ENCODE measurements at regions not wholly inside any gene's neighbourhood (a gene's known extent, or its start where the extent isn't known, plus 50 kb on each side); places are given as distances from the start of the nearest gene placed in this dataset.

DNA sequence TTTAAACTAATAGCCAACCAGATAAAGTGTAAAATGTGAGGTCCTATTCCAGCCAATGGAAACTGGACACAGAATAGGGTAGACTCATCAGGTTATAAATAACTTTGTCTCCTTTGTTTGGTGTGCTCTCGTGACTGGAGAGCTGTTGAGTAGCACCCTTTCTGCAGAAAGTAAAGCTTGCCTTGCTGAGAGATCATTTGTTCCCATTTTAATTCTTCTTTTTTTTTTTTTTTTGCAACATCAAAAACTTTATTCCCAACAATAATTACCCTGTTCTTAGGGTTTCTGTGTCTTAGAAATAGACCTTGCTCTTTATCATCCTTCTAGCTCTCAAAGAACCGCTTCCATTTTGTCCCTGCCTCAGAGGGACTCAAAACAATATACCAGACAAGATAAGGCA is 220.4 kb downstream of the FAM76B start (continued):
- TF ChIP-seq, protein P1, sequence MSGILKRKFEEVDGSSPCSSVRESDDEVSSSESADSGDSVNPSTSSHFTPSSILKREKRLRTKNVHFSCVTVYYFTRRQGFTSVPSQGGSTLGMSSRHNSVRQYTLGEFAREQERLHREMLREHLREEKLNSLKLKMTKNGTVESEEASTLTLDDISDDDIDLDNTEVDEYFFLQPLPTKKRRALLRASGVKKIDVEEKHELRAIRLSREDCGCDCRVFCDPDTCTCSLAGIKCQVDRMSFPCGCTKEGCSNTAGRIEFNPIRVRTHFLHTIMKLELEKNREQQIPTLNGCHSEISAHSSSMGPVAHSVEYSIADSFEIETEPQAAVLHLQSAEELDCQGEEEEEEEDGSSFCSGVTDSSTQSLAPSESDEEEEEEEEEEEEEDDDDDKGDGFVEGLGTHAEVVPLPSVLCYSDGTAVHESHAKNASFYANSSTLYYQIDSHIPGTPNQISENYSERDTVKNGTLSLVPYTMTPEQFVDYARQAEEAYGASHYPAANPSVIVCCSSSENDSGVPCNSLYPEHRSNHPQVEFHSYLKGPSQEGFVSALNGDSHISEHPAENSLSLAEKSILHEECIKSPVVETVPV (CRISPR knock-in tag; IDR thresholded peaks at IDR 0.05) = no peak
- no peak for TF ChIP-seq ZC3H10 (CRISPR knock-in tag; IDR thresholded peaks at IDR 0.05)
- TF ChIP-seq ZNF8 (CRISPR knock-in tag; IDR thresholded peaks at IDR 0.05) = no peak

DNA sequence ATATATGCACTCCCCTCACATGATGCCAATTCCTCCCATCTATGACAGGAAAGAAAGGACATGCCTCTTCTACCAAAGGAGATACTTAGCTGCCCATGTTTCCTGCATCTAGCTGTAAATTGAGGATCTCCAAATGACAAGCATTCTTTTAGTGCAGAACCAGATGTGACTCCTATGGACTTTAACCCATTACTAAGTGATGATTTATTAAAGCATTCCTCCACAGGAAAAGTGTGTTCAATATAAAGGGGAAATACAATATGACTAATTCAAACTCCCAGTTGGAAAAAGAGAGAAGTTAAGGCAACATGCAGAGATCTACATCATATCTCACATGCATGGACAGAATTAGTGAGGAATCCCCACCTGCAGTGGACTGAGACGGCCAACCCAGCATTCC is 221.3 kb downstream of the FAM76B start:
- TF ChIP-seq BACH2 (CRISPR knock-in tag; IDR thresholded peaks at IDR 0.05; ENCODE audit: borderline replicate concordance) (no peak), ZFP30 (CRISPR knock-in tag; IDR thresholded peaks at IDR 0.05) (no peak), ZFP3 (CRISPR knock-in tag; IDR thresholded peaks at IDR 0.05) (no peak), ZC3H10 (CRISPR knock-in tag; IDR thresholded peaks at IDR 0.05) (no peak), RARB (CRISPR knock-in tag; IDR thresholded peaks at IDR 0.05) (no peak)
- ATAC-seq = no peak

DNA sequence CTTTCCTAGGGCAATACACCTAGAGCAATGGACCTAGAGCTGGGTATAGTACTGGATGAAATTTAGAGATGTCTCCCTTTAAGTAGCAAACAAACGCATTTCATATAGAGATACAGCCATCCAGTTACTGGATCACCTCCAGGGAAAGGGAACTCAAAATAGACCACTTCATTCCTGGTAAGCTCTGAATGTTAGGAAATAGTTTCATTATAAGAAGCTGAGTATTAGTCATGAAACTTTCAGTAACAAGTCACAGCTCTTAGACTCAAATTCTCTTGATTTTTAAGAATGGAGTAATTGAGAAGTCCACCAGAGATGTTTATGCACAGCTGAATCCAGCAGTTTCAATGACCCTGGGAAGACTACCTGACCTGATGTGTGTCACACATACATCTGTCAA is 221.9 kb downstream of the FAM76B start:
- TF ChIP-seq ZFP3 (CRISPR knock-in tag; IDR thresholded peaks at IDR 0.05) (no peak), BACH2 (CRISPR knock-in tag; IDR thresholded peaks at IDR 0.05; ENCODE audit: borderline replicate concordance) (no peak), TCF4 (CRISPR knock-in tag; IDR thresholded peaks at IDR 0.05; ENCODE audit: borderline replicate concordance) (no peak), GLIS3 (CRISPR knock-in tag; IDR thresholded peaks at IDR 0.05) (no peak), RARB (CRISPR knock-in tag; IDR thresholded peaks at IDR 0.05) (no peak), ZNF8 (CRISPR knock-in tag; IDR thresholded peaks at IDR 0.05) (no peak), ZNF565 (CRISPR knock-in tag; conservative IDR thresholded peaks at IDR 0.05; ENCODE audit: low read depth) (no peak), TOX (CRISPR knock-in tag; IDR thresholded peaks at IDR 0.05; ENCODE audit: borderline replicate concordance) (no peak)
- TF ChIP-seq, protein P2, sequence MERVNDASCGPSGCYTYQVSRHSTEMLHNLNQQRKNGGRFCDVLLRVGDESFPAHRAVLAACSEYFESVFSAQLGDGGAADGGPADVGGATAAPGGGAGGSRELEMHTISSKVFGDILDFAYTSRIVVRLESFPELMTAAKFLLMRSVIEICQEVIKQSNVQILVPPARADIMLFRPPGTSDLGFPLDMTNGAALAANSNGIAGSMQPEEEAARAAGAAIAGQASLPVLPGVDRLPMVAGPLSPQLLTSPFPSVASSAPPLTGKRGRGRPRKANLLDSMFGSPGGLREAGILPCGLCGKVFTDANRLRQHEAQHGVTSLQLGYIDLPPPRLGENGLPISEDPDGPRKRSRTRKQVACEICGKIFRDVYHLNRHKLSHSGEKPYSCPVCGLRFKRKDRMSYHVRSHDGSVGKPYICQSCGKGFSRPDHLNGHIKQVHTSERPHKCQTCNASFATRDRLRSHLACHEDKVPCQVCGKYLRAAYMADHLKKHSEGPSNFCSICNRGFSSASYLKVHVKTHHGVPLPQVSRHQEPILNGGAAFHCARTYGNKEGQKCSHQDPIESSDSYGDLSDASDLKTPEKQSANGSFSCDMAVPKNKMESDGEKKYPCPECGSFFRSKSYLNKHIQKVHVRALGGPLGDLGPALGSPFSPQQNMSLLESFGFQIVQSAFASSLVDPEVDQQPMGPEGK (CRISPR knock-in tag; IDR thresholded peaks at IDR 0.05; ENCODE audit: borderline replicate concordance) = no peak
- TF ChIP-seq, protein P3, sequence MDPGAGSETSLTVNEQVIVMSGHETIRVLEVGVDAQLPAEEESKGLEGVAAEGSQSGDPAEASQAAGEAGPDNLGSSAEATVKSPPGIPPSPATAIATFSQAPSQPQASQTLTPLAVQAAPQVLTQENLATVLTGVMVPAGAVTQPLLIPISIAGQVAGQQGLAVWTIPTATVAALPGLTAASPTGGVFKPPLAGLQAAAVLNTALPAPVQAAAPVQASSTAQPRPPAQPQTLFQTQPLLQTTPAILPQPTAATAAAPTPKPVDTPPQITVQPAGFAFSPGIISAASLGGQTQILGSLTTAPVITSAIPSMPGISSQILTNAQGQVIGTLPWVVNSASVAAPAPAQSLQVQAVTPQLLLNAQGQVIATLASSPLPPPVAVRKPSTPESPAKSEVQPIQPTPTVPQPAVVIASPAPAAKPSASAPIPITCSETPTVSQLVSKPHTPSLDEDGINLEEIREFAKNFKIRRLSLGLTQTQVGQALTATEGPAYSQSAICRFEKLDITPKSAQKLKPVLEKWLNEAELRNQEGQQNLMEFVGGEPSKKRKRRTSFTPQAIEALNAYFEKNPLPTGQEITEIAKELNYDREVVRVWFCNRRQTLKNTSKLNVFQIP (CRISPR knock-in tag; IDR thresholded peaks at IDR 0.05; ENCODE audit: borderline replicate concordance, low read depth) = no peak
- TF ChIP-seq, protein P4, sequence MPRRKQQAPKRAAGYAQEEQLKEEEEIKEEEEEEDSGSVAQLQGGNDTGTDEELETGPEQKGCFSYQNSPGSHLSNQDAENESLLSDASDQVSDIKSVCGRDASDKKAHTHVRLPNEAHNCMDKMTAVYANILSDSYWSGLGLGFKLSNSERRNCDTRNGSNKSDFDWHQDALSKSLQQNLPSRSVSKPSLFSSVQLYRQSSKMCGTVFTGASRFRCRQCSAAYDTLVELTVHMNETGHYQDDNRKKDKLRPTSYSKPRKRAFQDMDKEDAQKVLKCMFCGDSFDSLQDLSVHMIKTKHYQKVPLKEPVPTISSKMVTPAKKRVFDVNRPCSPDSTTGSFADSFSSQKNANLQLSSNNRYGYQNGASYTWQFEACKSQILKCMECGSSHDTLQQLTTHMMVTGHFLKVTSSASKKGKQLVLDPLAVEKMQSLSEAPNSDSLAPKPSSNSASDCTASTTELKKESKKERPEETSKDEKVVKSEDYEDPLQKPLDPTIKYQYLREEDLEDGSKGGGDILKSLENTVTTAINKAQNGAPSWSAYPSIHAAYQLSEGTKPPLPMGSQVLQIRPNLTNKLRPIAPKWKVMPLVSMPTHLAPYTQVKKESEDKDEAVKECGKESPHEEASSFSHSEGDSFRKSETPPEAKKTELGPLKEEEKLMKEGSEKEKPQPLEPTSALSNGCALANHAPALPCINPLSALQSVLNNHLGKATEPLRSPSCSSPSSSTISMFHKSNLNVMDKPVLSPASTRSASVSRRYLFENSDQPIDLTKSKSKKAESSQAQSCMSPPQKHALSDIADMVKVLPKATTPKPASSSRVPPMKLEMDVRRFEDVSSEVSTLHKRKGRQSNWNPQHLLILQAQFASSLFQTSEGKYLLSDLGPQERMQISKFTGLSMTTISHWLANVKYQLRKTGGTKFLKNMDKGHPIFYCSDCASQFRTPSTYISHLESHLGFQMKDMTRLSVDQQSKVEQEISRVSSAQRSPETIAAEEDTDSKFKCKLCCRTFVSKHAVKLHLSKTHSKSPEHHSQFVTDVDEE (CRISPR knock-in tag; IDR thresholded peaks at IDR 0.05) = no peak
- no peak for ATAC-seq

DNA sequence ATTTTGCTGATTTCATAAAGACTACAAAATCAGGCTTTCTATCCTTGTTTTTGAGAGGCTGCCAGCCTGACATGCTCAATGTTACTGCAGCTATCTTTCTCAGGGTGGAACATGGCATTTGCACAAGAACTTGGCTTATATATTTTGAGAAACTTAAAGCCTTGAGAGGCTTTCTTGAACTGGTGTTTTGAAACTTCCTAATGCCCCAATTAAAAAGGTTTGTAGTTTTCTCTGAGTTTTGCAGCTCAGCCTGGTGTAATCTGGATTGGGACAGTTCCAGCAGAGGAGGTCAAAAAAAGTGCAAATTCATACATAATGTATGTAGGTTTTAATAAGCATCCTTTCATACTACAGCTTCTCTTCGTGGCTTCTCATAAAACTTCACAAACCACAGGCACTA is 223.4 kb downstream of the FAM76B start:
- no peak for ATAC-seq
- TF ChIP-seq ZFP3 (CRISPR knock-in tag; IDR thresholded peaks at IDR 0.05) (no peak), ZNF8 (CRISPR knock-in tag; IDR thresholded peaks at IDR 0.05) (no peak), TCF4 (CRISPR knock-in tag; IDR thresholded peaks at IDR 0.05; ENCODE audit: borderline replicate concordance) (no peak), ZNF565 (CRISPR knock-in tag; conservative IDR thresholded peaks at IDR 0.05; ENCODE audit: low read depth) (no peak), ISL1 (CRISPR knock-in tag; IDR thresholded peaks at IDR 0.05) (no peak), ZC3H10 (CRISPR knock-in tag; IDR thresholded peaks at IDR 0.05) (no peak), ARNTL (CRISPR knock-in tag; IDR thresholded peaks at IDR 0.05; ENCODE audit: borderline replicate concordance, low read depth) (no peak), TOX (CRISPR knock-in tag; IDR thresholded peaks at IDR 0.05; ENCODE audit: borderline replicate concordance) (no peak), ZNF70 (CRISPR knock-in tag; IDR thresholded peaks at IDR 0.05) (no peak), PPARA (CRISPR knock-in tag; IDR thresholded peaks at IDR 0.05; ENCODE audit: borderline replicate concordance) (no peak), GLIS3 (CRISPR knock-in tag; IDR thresholded peaks at IDR 0.05) (no peak), CSDC2 (CRISPR knock-in tag; IDR thresholded peaks at IDR 0.05) (no peak), OSR1 (CRISPR knock-in tag; IDR thresholded peaks at IDR 0.05) (no peak), ESRRG (CRISPR knock-in tag; IDR thresholded peaks at IDR 0.05) (no peak)
- TF ChIP-seq, protein P5, sequence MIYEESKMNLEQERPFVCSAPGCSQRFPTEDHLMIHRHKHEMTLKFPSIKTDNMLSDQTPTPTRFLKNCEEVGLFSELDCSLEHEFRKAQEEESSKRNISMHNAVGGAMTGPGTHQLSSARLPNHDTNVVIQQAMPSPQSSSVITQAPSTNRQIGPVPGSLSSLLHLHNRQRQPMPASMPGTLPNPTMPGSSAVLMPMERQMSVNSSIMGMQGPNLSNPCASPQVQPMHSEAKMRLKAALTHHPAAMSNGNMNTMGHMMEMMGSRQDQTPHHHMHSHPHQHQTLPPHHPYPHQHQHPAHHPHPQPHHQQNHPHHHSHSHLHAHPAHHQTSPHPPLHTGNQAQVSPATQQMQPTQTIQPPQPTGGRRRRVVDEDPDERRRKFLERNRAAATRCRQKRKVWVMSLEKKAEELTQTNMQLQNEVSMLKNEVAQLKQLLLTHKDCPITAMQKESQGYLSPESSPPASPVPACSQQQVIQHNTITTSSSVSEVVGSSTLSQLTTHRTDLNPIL (CRISPR knock-in tag; IDR thresholded peaks at IDR 0.05; ENCODE audit: low read depth) = no peak

All from SK-N-SH treated with all-trans-retinoic acid at 6 μM for 48 hours (cell line).